Activated CD8-positive, alpha-beta memory T cell treated with anti-CD3 and anti-CD28 coated beads, Interleukin-2, amount 50 U/mL, for 24 hours (primary cell): ENCODE measurements at regions not wholly inside any gene's neighbourhood (a gene's known extent, or its start where the extent isn't known, plus 50 kb on each side); places are given as distances from the start of the nearest gene placed in this dataset.
"Not testable (repeated sequence)": the region's sequence is repeated elsewhere in the genome, so short reads cannot be mapped to it uniquely, and the experiment has no call there.

ENCODE experiments used
- DNase-seq: peaks from one replicate; pipeline ENCODE4 v3.0.0-alpha.2; 2020; ENCODE audit errors: extremely low read depth

GRCh38 chr5:118604106-118604505 lies 384.2 kb downstream of the DTWD2 start:
- no peak for DNase-seq

DNA sequence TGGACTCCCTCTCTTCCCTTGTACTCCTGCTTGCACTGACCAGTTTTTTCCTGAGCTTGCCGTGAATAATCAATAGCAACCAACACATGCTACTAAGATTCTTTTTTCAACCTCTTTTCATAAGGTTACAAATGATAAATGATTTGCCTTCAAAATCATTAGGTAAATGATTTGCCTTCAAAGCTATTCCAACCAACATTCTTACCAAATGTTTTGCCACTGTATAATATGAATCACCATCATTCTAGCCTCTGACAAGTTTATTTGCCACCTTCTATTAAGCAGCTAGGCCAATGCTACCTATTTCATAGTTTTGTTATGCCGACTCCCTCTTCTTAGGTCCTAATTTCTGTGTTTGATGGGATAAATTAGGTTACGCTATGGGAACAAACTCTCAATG lies 385.1 kb downstream of the DTWD2 start:
- no peak for DNase-seq

DNA sequence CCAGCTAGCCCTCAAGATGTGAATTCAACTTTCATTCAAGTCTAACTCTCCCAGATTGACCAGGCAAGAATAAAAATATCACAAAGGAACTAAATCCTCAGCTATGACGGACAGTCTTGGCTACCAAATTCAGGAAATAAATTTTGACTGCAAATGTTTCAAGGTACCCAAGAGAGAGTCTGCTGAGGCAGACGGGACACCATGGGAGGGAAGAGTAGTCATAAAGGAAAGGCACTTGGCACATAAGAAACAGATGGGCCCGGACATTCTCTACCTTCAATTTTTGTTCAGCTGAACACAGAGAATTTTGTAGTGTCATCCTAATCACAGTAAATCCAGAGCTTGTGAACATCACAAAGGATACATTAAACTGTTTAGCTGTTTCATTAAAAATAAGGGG lies 390.0 kb downstream of the DTWD2 start:
- no peak for DNase-seq

DNA sequence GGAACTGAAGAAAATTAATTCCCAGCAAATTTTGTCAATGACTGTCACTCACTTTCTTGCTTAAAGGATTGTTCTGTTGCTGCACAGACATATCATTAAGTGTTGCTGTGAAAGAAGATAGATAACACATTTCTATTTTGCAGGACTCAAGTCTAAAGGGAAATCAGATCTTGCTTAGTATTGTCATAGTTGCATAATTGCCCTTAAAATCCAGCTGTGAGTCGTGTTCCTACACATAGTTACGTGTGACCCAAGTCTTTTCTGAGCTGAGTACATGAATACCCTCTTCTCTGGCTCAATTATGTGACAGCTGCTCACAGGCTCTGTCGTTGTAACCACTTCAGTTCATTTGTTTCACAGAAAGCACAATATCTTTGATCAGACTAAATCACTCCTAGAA lies 390.8 kb downstream of the DTWD2 start:
- no peak for DNase-seq

DNA sequence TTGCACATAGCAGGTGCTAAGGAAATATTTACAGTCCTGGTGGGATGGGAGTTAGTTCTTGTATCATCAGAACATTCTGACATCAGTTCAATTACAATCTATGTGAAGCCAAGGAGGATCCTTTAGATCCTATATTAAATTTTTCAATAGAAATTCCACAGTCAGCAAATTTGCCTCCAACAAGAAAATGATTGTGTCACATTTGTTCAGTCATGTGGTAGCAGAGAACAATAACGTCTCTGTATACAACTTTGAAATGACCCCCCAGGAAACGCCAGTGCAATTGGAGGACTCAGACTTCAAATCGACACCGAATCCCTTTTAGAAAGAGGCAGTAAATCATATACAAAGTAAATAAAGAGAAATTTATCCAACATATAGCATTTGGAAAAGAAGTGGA lies 392.1 kb downstream of the DTWD2 start:
- no peak for DNase-seq

- no peak for DNase-seq
Observed at GRCh38 chr5:118593003-118593328, 395.4 kb downstream of the DTWD2 start.

DNA sequence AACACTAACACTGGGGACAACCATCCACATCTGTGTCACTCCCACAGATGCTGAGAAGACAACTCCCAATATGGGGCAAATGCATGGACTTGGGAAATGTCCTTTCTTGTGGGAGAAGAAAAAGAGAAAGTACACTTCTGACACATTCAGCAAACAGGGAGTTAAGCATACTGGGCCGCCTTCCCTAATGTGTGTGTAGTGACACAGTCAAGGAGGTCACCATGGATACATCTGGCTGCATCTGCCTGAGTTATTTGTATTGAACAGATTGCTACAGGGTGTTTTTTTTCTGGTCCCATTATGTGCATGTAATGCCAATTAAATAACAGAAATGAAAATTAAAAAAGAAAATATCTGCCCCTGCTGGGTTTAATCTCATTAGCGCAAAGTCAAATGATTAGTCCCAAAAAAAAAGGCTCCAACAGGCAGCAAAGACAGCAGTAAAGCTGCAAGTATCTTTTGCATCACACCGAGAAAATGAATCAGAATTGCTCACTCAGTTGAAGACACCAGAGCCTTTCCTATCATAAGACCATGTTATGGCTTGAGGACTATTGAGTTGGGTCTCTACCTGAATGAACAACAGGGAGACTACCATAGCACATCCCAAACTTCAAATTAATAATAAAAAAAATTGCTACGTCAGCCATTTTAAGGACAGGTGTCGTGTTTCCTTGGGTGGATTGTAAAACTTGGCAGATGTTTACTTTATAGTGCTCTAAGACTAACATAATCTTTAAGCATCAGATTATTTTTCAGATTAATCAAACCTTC lies 395.9 kb downstream of the DTWD2 start:
- no peak for DNase-seq

GRCh38 chr5:118590806-118591205 lies 397.5 kb downstream of the DTWD2 start:
- DNase-seq: no peak

DNA sequence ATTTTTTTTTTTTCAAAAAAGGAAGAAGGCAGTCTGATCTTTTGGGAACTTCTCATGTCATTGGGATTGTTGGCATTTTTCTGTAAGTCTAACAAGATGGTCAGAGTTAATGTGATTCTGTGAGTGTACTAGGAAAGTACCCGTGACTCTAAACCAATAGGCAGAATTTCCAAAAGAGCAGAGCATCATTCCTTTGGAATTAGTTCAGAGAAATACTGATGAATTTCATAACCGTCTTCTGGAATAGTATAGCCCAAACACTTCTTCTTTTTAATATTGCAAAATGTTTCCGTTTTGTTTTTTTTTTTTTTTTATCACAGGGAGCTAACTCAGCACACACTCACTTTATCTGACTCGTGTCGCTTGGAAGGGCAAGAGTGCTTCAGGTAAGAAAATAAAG lies 407.4 kb downstream of the DTWD2 start:
- DNase-seq: no peak

- DNase-seq: no peak
Observed at GRCh38 chr5:118578093-118578492, 410.3 kb downstream of the DTWD2 start.

GRCh38 chr5:118577621-118578020 lies 410.7 kb downstream of the DTWD2 start:
- DNase-seq: no peak

GRCh38 chr5:118570276-118570675 lies 418.1 kb downstream of the DTWD2 start:
- DNase-seq: not testable (repeated sequence)

GRCh38 chr5:118569596-118569995 lies 418.8 kb downstream of the DTWD2 start:
- DNase-seq: not testable (repeated sequence)

DNA sequence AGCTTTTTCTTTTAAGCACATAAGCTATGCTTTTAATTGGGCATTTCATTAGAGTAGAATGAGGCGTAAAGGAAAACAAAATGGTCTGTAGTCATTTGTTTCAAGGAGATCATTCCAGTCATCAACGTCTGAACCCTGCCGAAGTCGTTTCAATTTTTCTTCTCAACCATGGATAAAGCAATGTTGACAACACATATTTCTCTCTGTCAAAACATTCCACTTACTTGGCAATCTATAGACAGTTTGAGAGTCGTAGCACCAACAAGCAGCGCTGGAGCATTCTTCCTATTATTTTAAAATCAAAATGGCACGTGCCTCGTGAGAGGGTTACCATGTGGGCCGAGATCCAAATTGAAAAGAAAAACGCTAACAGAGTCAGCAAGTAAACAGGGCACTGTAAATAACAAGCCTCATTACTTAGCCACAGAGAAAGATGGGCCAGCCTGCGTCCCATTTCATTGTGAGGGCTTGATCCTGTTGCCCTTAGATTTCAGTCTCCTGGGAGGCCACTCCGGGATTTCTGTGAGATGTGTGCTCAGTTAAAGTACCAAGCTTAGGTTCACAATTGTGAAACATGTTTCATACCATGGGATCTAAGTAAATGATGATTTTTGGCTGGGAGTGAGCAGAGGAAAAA lies 422.9 kb downstream of the DTWD2 start:
- DNase-seq: no peak

DNA sequence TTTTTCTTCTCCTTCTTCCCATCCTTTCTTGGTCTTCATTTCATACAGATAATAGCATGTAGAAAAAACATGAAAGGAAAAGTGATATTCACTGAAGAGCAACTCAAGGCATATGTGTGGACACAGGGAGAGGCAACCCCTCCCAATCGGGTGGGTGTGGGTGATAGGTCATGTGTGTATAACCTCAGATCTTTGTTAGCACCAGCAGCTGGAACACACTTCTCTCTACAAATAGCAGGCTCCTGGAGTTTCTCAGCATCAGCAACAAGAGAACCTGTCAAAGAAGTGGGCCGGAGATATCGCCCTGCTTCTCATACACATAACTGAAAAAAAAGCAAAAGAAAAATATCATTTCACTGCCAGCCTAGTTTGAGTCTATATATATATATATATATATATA lies 426.4 kb downstream of the DTWD2 start:
- no peak for DNase-seq

DNA sequence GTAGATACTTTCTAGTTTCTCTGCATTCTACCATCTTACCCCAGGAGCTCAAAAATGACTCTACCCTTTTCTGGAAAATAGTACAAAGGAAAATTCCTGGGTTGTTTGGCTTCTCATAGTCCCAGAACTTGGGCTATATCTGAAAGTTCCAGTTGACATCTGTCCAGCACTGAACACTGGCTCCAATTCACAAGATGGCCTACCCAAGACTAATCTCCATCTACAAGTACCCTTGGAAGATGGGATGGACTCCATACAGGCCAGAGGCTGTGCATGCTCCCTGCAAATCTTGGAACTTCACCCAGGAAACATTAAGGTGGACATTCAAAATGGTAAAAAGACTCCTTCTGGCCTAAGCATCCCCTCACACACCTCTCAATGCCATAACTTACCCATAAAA lies 427.1 kb downstream of the DTWD2 start:
- DNase-seq: no peak

- DNase-seq: no peak
Observed at GRCh38 chr5:118558871-118559270, 429.5 kb downstream of the DTWD2 start.

DNA sequence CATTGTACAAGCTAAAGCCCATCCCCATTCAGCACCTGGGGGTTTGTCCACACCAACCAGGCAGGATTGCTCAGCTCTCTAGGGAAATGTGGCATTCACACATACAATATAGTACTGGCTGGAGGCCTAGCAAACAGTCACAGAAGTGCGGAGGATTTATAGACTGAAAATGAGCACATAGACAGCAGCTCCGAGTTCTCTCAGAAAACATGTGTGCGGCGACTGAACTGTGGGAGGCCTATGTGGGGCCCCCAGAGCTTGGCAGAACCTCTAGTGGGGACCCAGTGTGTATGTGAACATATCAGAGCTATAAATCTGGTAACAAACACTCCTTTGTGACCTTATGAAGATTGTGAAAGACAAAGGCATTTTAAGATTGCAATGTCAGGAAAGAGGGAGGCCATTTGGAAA lies 431.1 kb downstream of the DTWD2 start:
- DNase-seq: no peak

GRCh38 chr5:118556792-118557191 lies 431.6 kb downstream of the DTWD2 start:
- DNase-seq: no peak

DNA sequence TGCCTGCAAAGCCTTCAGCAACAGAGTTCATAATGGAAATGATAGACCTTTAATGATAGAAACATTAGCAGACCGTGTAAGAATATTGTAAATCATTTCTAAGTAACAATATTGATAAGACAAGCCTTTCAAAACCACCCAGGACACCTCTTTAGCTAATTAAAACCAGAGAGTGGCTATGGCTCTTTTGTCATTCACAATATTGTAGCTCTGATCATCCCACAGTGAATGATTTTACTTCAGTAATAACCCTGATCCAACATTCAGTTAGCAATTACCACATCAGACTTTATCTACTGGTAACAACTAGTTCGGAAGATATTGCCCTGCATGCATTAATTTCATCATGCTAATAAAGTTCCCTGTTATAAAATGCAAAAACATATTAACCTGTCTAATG lies 432.6 kb downstream of the DTWD2 start:
- DNase-seq: no peak

- DNase-seq: no peak
Observed at GRCh38 chr5:118554981-118555380, 433.4 kb downstream of the DTWD2 start.

GRCh38 chr5:118554241-118554640 lies 434.1 kb downstream of the DTWD2 start:
- no peak for DNase-seq

GRCh38 chr5:118553662-118554061 lies 434.7 kb downstream of the DTWD2 start:
- no peak for DNase-seq
